ENCODE measurements at regions not wholly inside any gene's neighbourhood (a gene's known extent, or its start where the extent isn't known, plus 50 kb on each side); places are given as distances from the start of the nearest gene placed in this dataset.

- TF ChIP-seq NFIC (IDR thresholded peaks at IDR 0.05) (no peak), MAX (IDR thresholded peaks at IDR 0.05) (no peak), EGR1 (IDR thresholded peaks at IDR 0.05) (no peak)
These were observed 56.7 kb upstream of the TMCC3 start for GRCh38 chr12:94707036-94707435.

DNA sequence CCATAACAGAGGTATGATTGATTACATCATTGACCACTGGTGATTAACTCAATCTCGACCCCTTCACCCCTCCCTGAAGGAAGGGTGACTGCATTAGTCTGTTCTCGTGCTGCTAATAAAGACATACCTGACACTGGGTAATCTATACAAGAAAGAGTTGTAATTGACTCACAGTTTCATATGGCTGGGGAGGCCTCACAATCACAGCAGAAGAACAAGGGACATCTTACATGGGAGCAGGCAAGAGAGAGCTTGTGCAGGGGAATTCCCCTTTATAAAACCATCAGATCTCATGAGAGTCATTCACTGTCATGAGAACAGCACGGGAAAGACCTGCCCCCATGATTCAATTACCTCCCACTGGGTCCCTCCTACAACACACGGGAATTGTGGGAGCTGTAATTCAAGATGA, 55.9 kb upstream of the TMCC3 start:
- TF ChIP-seq RAD21 (IDR thresholded peaks at IDR 0.05; ENCODE audit: low read depth), result no peak
- TF ChIP-seq CEBPB (IDR thresholded peaks at IDR 0.05), result no peak
- no peak for TF ChIP-seq REST (IDR thresholded peaks at IDR 0.05; ENCODE audit: low read depth)
- TF ChIP-seq YY1 (IDR thresholded peaks at IDR 0.05; ENCODE audit: low read depth), result no peak
- TF ChIP-seq TAF1 (IDR thresholded peaks at IDR 0.05; ENCODE audit: low read depth), result no peak
- no peak for TF ChIP-seq TEAD4 (IDR thresholded peaks at IDR 0.05)
- no peak for TF ChIP-seq NFIC (IDR thresholded peaks at IDR 0.05)
- TF ChIP-seq USF1 (IDR thresholded peaks at IDR 0.05), result no peak
- no peak for TF ChIP-seq ZBTB7A (IDR thresholded peaks at IDR 0.05; ENCODE audit: low read depth)
- TF ChIP-seq CREB1 (IDR thresholded peaks at IDR 0.05; ENCODE audit: low read depth), result no peak
- no peak for TF ChIP-seq MAX (IDR thresholded peaks at IDR 0.05)
- TF ChIP-seq EP300 (IDR thresholded peaks at IDR 0.05; ENCODE audit: borderline replicate concordance), result no peak

- no peak for TF ChIP-seq EGR1 (IDR thresholded peaks at IDR 0.05)
- no peak for TF ChIP-seq REST (IDR thresholded peaks at IDR 0.05; ENCODE audit: low read depth)
- TF ChIP-seq CEBPB (IDR thresholded peaks at IDR 0.05), result no peak
- TF ChIP-seq TCF12 (IDR thresholded peaks at IDR 0.05; ENCODE audit: low read depth), result no peak
- TF ChIP-seq EP300 (IDR thresholded peaks at IDR 0.05; ENCODE audit: borderline replicate concordance), result no peak
- TF ChIP-seq TEAD4 (IDR thresholded peaks at IDR 0.05), result no peak
- TF ChIP-seq FOXM1 (IDR thresholded peaks at IDR 0.05; ENCODE audit: borderline replicate concordance, low read depth), result no peak
- TF ChIP-seq ZBTB7A (IDR thresholded peaks at IDR 0.05; ENCODE audit: low read depth), result no peak
- no peak for TF ChIP-seq RAD21 (IDR thresholded peaks at IDR 0.05; ENCODE audit: low read depth)
- TF ChIP-seq CREB1 (IDR thresholded peaks at IDR 0.05; ENCODE audit: low read depth), result no peak
- TF ChIP-seq TAF1 (IDR thresholded peaks at IDR 0.05; ENCODE audit: low read depth), result no peak
- TF ChIP-seq USF1 (IDR thresholded peaks at IDR 0.05), result no peak
- no peak for TF ChIP-seq NFIC (IDR thresholded peaks at IDR 0.05)
These were observed 55.3 kb upstream of the TMCC3 start for GRCh38 chr12:94705676-94706075.

DNA sequence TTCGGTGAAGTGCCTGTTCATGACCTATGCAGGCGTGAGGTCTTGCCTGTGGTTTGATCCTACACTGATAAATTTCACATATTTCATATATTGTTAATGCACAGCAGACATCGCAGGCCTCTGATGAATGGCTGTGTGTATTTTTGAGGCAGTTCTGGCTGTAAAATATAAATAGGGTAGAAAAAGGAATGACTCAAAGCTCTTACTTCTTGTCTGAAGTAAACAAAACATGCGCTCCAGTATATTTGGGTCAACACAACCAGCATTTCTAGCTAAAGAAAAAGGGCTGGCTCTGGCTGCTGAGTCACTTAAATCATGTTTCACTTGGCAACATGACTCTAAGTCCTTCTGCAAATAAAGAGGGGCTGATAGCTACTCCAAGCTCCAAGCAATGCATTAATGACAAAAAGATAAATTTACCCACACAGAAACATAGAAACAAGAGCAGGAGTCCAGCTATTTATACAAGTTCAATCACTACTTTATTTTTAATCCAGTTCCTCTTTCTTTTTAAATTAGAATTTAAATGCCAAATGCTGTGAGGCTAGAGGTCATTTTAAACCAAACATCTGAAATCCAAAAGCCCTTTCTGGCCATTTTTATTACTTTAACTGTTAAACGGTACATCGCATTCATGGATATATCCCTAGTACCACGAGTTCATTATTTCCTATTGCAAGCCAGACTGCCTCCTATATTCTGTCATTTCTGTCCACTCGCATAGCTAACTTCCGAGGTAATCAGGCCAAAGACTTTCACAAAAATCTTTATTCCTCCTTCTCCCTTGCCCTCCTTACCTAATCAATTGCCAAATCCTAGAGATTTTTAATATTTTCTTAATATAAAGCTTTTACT, 54.3 kb upstream of the TMCC3 start:
- TF ChIP-seq ZBTB7A (IDR thresholded peaks at IDR 0.05; ENCODE audit: low read depth) (no peak), EGR1 (IDR thresholded peaks at IDR 0.05) (no peak), NFIC (IDR thresholded peaks at IDR 0.05) (no peak), USF1 (IDR thresholded peaks at IDR 0.05) (no peak), MAX (IDR thresholded peaks at IDR 0.05) (no peak), TAF1 (IDR thresholded peaks at IDR 0.05; ENCODE audit: low read depth) (no peak), CREB1 (IDR thresholded peaks at IDR 0.05; ENCODE audit: low read depth) (no peak), RAD21 (IDR thresholded peaks at IDR 0.05; ENCODE audit: low read depth) (no peak), REST (IDR thresholded peaks at IDR 0.05; ENCODE audit: low read depth) (no peak), FOXM1 (IDR thresholded peaks at IDR 0.05; ENCODE audit: borderline replicate concordance, low read depth) (no peak), TCF12 (IDR thresholded peaks at IDR 0.05; ENCODE audit: low read depth) (no peak), TEAD4 (IDR thresholded peaks at IDR 0.05) (no peak), YY1 (IDR thresholded peaks at IDR 0.05; ENCODE audit: low read depth) (no peak)

Data from Ishikawa (cell line).